ENCODE measurements at regions not wholly inside any gene's neighbourhood (a gene's known extent, or its start where the extent isn't known, plus 50 kb on each side); places are given as distances from the start of the nearest gene placed in this dataset.

GRCh38 chr4:53721263-53721662 lies 130.0 kb upstream of the LNX1 start:
- no peak overlapping the region for H3K27ac ChIP-seq (ENCODE audit: extremely low read length, insufficient read depth, low read length)
- no peak for TF ChIP-seq WIZ (CRISPR knock-in tag; IDR thresholded peaks at IDR 0.05)
- no peak for TF ChIP-seq REL (CRISPR knock-in tag; conservative IDR thresholded peaks at IDR 0.05)
- no peak for TF ChIP-seq TRIM24 (CRISPR knock-in tag; IDR thresholded peaks at IDR 0.05)
- no peak for TF ChIP-seq TBP (CRISPR knock-in tag; IDR thresholded peaks at IDR 0.05)
- no peak for TF ChIP-seq HHEX (CRISPR knock-in tag; IDR thresholded peaks at IDR 0.05)
- TF ChIP-seq RNF219 (CRISPR knock-in tag; IDR thresholded peaks at IDR 0.05), result no peak
- no peaks in the 10 kb centered on the region for H3K79me2 ChIP-seq (ENCODE audit: insufficient read depth, low read length)
- no peak overlapping the region for H3K4me3 ChIP-seq (replicated peaks in 1 of 3; ENCODE audit: insufficient read depth in 1 of 3, low read depth in 2 of 3, low read length in 3 of 3)
- H3K9me3 ChIP-seq (ENCODE audit: low read length), result no peaks in the 10 kb centered on the region
- intact Hi-C loops (cut with micrococcal nuclease; ENCODE audit: unreplicated experiment) (no loop called here), in situ Hi-C loops (cut with HindIII; ENCODE audit: extremely low pct_ligation_motif_present, low pct_unique_long_range_greater_than_20kb) (no loop called here)
- 0% methylated on average over 1 of the region's 1 CpG for WGBS (ENCODE audit: low lambda C conversion rate)
- no peak overlapping the region for H3K9ac ChIP-seq (ENCODE audit: insufficient read depth, low read depth, low read length)
- CTCF ChIA-PET (ENCODE audit: low intra/inter-chr PET ratio, low total read pairs), result no interaction called here
- DNase-seq (ENCODE audit: low spot score) (no peak), FAIRE-seq (no peak), ATAC-seq (no peak)
- H3K4me1 ChIP-seq (ENCODE audit: insufficient read depth, low read length), result no peaks in the 10 kb centered on the region
- no peaks in the 10 kb centered on the region; a peak in 1 of 5 replicates for H3K27me3 ChIP-seq (ENCODE audit: control insufficient read depth in 1 of 2, insufficient read depth in 2 of 2, low read length in 2 of 2)
- no peak overlapping the region for H2AFZ ChIP-seq (ENCODE audit: low read length)
- no peak overlapping the region for H3K4me2 ChIP-seq (ENCODE audit: low read depth, low read length)
- POLR2A ChIA-PET, result no interaction called here
- H3K36me3 ChIP-seq (replicated peaks in 1 of 2; ENCODE audit: control insufficient read depth in 1 of 2, insufficient read depth in 2 of 2, low read length in 2 of 2), result no peaks in the 10 kb centered on the region
- no TSS peak for BruUV-seq (replicated peaks)
- H4K20me1 ChIP-seq (ENCODE audit: insufficient read depth, low read length), result no peaks in the 10 kb centered on the region

- FAIRE-seq, result no peak
- ChIA-PET POLR2A (no interaction called here), CTCF (ENCODE audit: low intra/inter-chr PET ratio, low total read pairs) (no interaction called here)
- Histone ChIP-seq H3K4me2 (ENCODE audit: low read depth, low read length) (no peak overlapping the region), H3K27ac (ENCODE audit: extremely low read length, insufficient read depth, low read length) (no peak overlapping the region), H3K36me3 (replicated peaks in 1 of 2; ENCODE audit: control insufficient read depth in 1 of 2, insufficient read depth in 2 of 2, low read length in 2 of 2) (no peaks in the 10 kb centered on the region), H3K9me3 (ENCODE audit: low read length) (no peaks in the 10 kb centered on the region), H3K9ac (ENCODE audit: insufficient read depth, low read depth, low read length) (no peak overlapping the region), H4K20me1 (ENCODE audit: insufficient read depth, low read length) (no peaks in the 10 kb centered on the region), H3K4me3 (replicated peaks in 1 of 3; ENCODE audit: insufficient read depth in 1 of 3, low read depth in 2 of 3, low read length in 3 of 3) (no peak overlapping the region), H2AFZ (ENCODE audit: low read length) (no peak overlapping the region), H3K27me3 (ENCODE audit: control insufficient read depth in 1 of 2, insufficient read depth in 2 of 2, low read length in 2 of 2) (no peaks in the 10 kb centered on the region; a peak in 1 of 5 replicates), H3K79me2 (ENCODE audit: insufficient read depth, low read length) (no peaks in the 10 kb centered on the region), H3K4me1 (ENCODE audit: insufficient read depth, low read length) (no peaks in the 10 kb centered on the region)
- ATAC-seq, result no peak
- TF ChIP-seq RELA (CRISPR knock-in tag; IDR thresholded peaks at IDR 0.05) (no peak), THAP11 (CRISPR knock-in tag; IDR thresholded peaks at IDR 0.05) (no peak), MNT (IDR thresholded peaks at IDR 0.05) (peak; percentile 52), MTERF4 (CRISPR knock-in tag; IDR thresholded peaks at IDR 0.05) (no peak), POLR2G (IDR thresholded peaks at IDR 0.05; ENCODE audit: low read depth, low read length) (no peak)
- DNase-seq (ENCODE audit: low spot score), result no peak
- intact Hi-C loops (cut with micrococcal nuclease; ENCODE audit: unreplicated experiment) (no loop called here), in situ Hi-C loops (cut with HindIII; ENCODE audit: extremely low pct_ligation_motif_present, low pct_unique_long_range_greater_than_20kb) (no loop called here)
- no TSS peak for BruUV-seq (replicated peaks)
- WGBS (ENCODE audit: low lambda C conversion rate), result 6% methylated on average over 5 of the region's 5 CpGs
Measured at GRCh38 chr4:53720776-53721175, 129.5 kb upstream of the LNX1 start.
